ENCODE measurements at regions not wholly inside any gene's neighbourhood (a gene's known extent, or its start where the extent isn't known, plus 50 kb on each side); places are given as distances from the start of the nearest gene placed in this dataset.

- no peak for DNase-seq (ENCODE audit: low spot score)
- no peaks in the 10 kb centered on the region for H3K36me3 ChIP-seq (ENCODE audit: insufficient read depth, low read length, poor library complexity, severe bottlenecking)
- ChIA-PET POLR2A (ENCODE audit: low non-redundant PET) (no interaction called here), CTCF (no interaction called here)
- H3K4me3 ChIP-seq (ENCODE audit: low read depth, low read length, poor library complexity, severe bottlenecking): no peak overlapping the region
- BruUV-seq (replicated peaks): no TSS peak
- no peaks in the 10 kb centered on the region for H3K9me3 ChIP-seq (ENCODE audit: low read depth, low read length, poor library complexity, severe bottlenecking)
- peaks cover 6% of the 10 kb centered on the region for H3K27me3 ChIP-seq (replicated peaks; ENCODE audit: insufficient read depth, low read depth, low read length, poor library complexity)
- H3K27ac ChIP-seq (ENCODE audit: low read depth, low read length, poor library complexity, severe bottlenecking): no peak overlapping the region
- TF ChIP-seq EZH2 (IDR thresholded peaks at IDR 0.05; ENCODE audit: borderline replicate concordance, low read depth, low read length, poor library complexity, severe bottlenecking) (no peak), CTCF (conservative IDR thresholded peaks at IDR 0.05; ENCODE audit: low read depth, low read length) (no peak)
- no peaks in the 10 kb centered on the region for H3K4me1 ChIP-seq (ENCODE audit: insufficient read depth, low read length, poor library complexity, severe bottlenecking)
- intact Hi-C loops (cut with micrococcal nuclease; ENCODE audit: unreplicated experiment): no loop called here
Measured at GRCh38 chr13:50609011-50609410, 234.5 kb downstream of the DLEU7 start.

DNA sequence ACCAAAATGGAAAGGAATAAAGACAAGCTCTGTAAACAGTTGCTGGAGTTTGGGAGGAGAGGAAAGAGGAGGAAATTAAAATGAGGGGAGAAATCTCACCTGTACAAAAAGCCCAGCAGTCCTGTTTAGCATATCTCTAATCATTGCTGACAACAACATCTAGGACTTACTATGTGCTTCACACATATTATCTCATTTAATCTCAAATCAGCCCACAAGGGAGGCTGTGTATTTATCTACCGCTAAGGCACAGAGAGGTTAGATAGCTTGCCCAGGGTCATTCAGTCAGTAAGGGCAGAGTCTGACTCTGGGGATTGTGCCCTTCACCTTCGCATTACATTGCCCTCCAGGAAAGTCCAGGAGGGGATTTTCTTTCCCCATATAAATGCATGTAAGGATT, 233.3 kb downstream of the DLEU7 start:
- no peak overlapping the region for H3K4me3 ChIP-seq (ENCODE audit: low read depth, low read length, poor library complexity, severe bottlenecking)
- intact Hi-C loops (cut with micrococcal nuclease; ENCODE audit: unreplicated experiment): no loop called here
- no peaks in the 10 kb centered on the region for H3K9me3 ChIP-seq (ENCODE audit: low read depth, low read length, poor library complexity, severe bottlenecking)
- no TSS peak for BruUV-seq (replicated peaks)
- H3K27ac ChIP-seq (ENCODE audit: low read depth, low read length, poor library complexity, severe bottlenecking): no peak overlapping the region
- ChIA-PET CTCF (no interaction called here), POLR2A (ENCODE audit: low non-redundant PET) (no interaction called here)
- no peak for TF ChIP-seq CTCF (conservative IDR thresholded peaks at IDR 0.05; ENCODE audit: low read depth, low read length)
- TF ChIP-seq EZH2 (IDR thresholded peaks at IDR 0.05; ENCODE audit: borderline replicate concordance, low read depth, low read length, poor library complexity, severe bottlenecking): no peak
- H3K4me1 ChIP-seq (ENCODE audit: insufficient read depth, low read length, poor library complexity, severe bottlenecking): no peaks in the 10 kb centered on the region
- no peak for DNase-seq (ENCODE audit: low spot score)
- peaks cover 6% of the 10 kb centered on the region for H3K27me3 ChIP-seq (replicated peaks; ENCODE audit: insufficient read depth, low read depth, low read length, poor library complexity)
- H3K36me3 ChIP-seq (ENCODE audit: insufficient read depth, low read length, poor library complexity, severe bottlenecking): no peaks in the 10 kb centered on the region

- H3K36me3 ChIP-seq (ENCODE audit: insufficient read depth, low read length, poor library complexity, severe bottlenecking): no peaks in the 10 kb centered on the region
- H3K4me3 ChIP-seq (ENCODE audit: low read depth, low read length, poor library complexity, severe bottlenecking): no peak overlapping the region
- POLR2A ChIA-PET (ENCODE audit: low non-redundant PET): no interaction called here
- H3K27me3 ChIP-seq (replicated peaks; ENCODE audit: insufficient read depth, low read depth, low read length, poor library complexity): peaks cover 6% of the 10 kb centered on the region
- TF ChIP-seq CTCF (conservative IDR thresholded peaks at IDR 0.05; ENCODE audit: low read depth, low read length) (no peak), EZH2 (IDR thresholded peaks at IDR 0.05; ENCODE audit: borderline replicate concordance, low read depth, low read length, poor library complexity, severe bottlenecking) (no peak)
- no peak for DNase-seq (ENCODE audit: low spot score)
- no peaks in the 10 kb centered on the region for H3K4me1 ChIP-seq (ENCODE audit: insufficient read depth, low read length, poor library complexity, severe bottlenecking)
- CTCF ChIA-PET: no interaction called here
- BruUV-seq (replicated peaks): no TSS peak
- no peak overlapping the region for H3K27ac ChIP-seq (ENCODE audit: low read depth, low read length, poor library complexity, severe bottlenecking)
- intact Hi-C loops (cut with micrococcal nuclease; ENCODE audit: unreplicated experiment): no loop called here
- no peaks in the 10 kb centered on the region for H3K9me3 ChIP-seq (ENCODE audit: low read depth, low read length, poor library complexity, severe bottlenecking)
Measured at GRCh38 chr13:50611117-50611781, 232.2 kb downstream of the DLEU7 start.
